Activated CD8-positive, alpha-beta memory T cell treated with anti-CD3 and anti-CD28 coated beads, Interleukin-2, amount 50 U/mL, for 48 hours (primary cell): ENCODE measurements at regions not wholly inside any gene's neighbourhood (a gene's known extent, or its start where the extent isn't known, plus 50 kb on each side); places are given as distances from the start of the nearest gene placed in this dataset.
"Not testable (repeated sequence)": the region's sequence is repeated elsewhere in the genome, so short reads cannot be mapped to it uniquely, and the experiment has no call there.

ENCODE experiments used
- DNase-seq: peaks from one replicate; pipeline ENCODE4 v3.0.0-alpha.2; 2020

GRCh38 chr10:9339716-9340115 is 1285.2 kb downstream of the GATA3 start:
- no peak for DNase-seq

GRCh38 chr10:9342885-9343570 is 1288.5 kb downstream of the GATA3 start:
- DNase-seq, result no peak

GRCh38 chr10:9347933-9348332 is 1293.4 kb downstream of the GATA3 start:
- DNase-seq, result not testable (repeated sequence)

GRCh38 chr10:9357471-9357870 is 1303.0 kb downstream of the GATA3 start:
- DNase-seq, result no peak

DNA sequence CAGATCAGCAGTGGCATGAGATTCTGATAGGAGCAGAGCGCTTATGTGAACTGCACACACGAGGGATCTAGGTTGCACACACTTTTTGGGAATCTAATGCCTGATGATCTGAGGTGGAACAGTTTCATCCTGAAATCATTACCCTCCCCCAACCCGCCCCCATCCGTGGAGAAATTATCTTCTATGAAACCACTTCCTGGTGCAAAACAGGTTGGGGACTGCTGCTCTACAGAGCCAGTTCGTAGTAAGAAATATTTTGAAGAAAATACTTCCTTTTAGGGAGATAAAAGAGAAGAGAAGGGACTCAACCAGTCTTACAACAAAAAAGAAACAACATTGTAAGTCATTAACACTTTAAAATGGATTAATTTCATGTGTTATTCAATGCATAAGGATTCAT is 1308.2 kb downstream of the GATA3 start:
- DNase-seq, result no peak

- no peak for DNase-seq
Observed at GRCh38 chr10:9379183-9379582, 1324.7 kb downstream of the GATA3 start.

DNA sequence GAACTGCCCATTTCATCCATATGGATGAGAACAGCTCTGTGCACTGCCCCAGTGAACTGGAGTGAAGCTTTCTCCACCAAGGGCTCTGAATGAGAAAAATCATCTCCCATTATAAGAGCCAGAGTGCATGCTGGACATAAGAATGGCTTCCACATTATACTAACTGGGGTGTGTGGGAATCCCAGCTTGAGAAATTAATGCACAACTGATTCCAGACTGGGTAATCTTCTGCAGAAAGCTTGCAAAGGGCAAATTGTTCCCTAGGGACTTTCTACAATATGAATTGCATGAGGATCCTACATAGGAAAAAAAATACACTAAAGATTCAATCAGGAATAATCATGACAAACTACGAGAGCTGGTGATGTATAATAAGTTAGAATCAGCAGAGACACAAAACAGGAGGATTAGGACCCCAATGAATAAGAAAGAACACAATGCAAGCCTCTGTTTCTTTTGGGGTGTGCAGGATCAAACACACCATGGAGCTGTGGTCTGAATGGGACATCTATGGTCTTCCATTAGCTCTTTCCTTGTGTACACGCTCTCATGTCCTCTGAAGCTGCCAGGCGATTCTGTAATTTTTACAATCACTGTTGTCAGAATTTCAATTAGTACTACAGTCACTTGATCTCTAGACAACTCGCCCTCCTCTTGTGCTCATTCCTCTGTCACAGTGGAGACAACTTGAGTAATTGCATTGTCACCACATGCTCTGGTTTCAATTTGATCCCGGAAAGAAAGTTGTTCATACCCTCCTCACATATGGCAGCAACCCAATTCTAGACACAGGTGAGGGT is 1327.4 kb downstream of the GATA3 start:
- no peak for DNase-seq

DNA sequence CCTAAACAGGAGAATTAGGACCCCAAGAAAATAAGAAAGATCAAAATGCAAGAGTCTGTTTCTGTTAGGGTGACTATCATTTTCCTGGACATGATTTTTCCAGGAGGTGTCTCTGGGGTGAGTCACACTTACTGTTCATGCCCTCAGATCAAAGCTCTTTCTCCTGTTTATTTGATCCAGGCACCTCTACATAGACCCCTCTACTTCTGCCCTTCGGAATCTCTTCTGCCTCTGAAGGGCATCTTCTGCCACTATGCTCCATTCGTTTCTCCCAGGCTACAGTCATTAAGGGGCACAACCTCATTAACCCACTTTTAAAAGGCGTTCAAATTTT is 1328.0 kb downstream of the GATA3 start:
- no peak for DNase-seq

DNA sequence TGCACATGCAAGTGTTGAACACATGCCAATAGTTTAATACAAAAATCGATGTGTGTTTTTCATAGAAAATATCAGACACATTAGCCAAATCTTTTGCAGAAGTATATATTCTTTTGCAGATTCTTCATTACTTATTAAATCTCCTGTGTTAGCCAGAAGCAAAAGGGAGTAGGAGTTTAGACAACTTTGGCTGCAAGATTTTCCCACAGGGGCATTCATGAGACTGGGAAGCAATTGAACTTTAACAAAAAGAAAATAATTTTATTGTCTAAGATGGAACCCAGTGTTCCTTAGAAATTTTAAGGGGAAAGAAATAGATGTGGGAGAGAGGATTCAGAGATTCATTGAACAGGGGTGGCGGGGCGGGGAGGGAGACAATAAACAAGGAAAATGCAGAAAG is 1336.0 kb downstream of the GATA3 start:
- no peak for DNase-seq

- DNase-seq, result no peak
Observed at GRCh38 chr10:9399275-9399983, 1344.9 kb downstream of the GATA3 start.

DNA sequence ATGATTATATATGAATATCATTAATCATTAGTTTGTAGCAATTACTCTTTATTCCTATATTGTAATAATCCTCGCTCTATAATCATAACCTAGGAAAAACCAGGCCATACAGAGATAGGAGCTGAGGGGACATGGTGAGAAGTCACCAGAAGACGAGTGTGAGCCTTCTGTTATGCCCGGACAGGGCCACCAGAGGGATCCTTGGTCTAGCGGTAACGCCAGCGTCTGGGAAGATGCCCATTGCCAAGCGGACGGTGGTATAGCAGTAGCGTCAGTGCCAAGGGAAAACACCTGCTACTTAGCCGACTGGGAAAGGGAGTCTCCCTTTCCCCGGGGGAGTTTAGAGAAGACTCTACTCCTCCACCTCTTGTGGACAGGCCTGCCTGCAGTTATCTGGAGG is 1347.6 kb downstream of the GATA3 start:
- DNase-seq, result not testable (repeated sequence)

- not testable (repeated sequence) for DNase-seq
Observed at GRCh38 chr10:9402507-9403195, 1348.2 kb downstream of the GATA3 start.

DNA sequence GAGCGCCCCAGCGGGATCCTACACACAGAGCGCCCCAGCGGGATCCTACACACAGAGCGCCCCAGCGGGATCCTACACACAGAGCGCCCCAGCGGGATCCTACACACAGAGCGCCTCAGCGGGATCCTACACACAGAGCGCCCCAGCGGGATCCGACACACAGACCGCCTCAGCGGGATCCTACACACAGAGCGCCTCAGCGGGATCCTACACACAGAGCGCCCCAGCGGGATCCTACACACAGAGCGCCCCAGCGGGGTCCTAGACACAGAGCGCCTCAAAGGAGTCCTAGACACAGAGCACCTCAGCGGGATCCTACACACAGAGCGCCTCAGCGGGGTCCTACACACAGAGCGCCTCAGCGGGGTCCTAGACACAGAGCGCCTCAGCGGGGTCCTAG is 1352.7 kb downstream of the GATA3 start:
- not testable (repeated sequence) for DNase-seq

- DNase-seq, result no peak
Observed at GRCh38 chr10:9416331-9416730, 1361.8 kb downstream of the GATA3 start.

DNA sequence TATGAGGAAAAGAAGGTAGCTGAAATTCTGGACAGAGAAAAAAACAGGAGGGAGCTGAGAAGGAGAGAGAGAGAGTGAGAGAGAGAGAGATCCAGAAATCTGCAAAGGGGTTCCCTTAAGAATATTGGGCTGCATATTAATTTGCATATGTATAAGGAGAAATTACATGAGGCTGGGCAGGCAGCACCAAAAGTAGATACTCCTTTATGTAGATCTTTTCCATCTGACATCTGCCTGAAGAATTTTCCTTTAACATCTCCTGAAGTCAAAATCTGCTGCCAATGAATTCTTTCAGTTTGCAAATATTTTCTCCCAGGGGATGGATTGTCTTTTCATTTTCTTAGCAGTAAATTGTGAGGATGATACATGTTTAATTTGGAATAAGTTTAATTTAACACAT is 1365.3 kb downstream of the GATA3 start:
- no peak for DNase-seq

DNA sequence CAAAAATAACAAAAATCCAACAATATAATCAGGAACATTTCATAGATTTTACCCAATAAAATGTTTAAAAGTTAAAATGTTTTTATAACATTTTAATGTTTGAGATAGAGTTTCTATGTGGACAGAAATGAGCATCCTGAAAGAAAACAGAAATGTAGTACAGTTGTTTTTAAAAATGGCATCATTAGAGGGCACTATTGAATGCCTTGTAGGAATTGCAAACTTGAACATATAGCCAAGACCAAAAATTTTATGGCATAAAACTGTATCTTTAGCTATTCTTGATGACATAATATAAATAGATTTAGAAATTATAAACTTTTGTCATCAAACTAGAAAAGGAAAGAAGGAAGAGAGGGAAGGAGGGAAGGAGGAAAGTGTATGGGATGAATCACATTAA is 1372.7 kb downstream of the GATA3 start:
- DNase-seq, result no peak

DNA sequence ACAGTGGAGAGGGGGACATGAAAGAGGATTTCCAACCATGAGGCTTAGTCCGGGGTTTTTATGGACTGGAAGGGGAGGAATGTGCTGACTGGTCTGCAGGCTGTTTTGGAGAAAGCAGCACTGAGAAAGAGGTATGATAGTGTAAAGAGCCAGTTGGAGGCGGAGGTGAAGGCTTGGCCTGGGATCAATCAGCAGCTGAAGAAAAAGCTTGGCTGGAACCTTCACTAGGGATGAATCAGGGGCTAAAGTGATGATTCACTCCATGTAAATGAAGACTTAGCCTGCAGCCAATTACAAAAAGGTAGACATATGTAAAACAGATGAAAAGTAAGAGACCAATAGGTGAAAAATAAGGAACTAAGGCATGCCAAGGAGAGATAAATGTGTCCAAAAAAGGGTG is 1382.6 kb downstream of the GATA3 start:
- no peak for DNase-seq

DNA sequence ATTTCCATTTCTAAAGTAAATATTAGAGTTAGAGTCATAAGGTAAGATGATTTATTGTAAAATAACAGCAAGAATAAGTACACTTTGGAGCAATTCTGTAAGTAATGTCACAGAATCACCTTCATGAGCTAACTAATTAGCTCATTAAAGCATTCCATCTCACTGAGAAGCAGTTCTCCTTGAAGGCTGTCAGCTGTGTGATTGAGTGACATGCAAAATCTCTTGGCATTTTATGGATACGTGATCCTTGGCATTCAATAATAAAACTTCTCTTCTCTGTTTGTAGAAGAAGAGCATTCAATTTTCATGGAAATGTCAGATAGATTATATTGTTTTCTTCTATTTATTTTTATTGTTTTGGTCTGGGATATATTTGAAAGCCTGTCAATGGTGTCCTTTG is 1389.3 kb downstream of the GATA3 start:
- DNase-seq, result no peak

GRCh38 chr10:9449530-9449929 is 1395.0 kb downstream of the GATA3 start:
- no peak for DNase-seq

GRCh38 chr10:9450801-9451200 is 1396.3 kb downstream of the GATA3 start:
- DNase-seq, result no peak

DNA sequence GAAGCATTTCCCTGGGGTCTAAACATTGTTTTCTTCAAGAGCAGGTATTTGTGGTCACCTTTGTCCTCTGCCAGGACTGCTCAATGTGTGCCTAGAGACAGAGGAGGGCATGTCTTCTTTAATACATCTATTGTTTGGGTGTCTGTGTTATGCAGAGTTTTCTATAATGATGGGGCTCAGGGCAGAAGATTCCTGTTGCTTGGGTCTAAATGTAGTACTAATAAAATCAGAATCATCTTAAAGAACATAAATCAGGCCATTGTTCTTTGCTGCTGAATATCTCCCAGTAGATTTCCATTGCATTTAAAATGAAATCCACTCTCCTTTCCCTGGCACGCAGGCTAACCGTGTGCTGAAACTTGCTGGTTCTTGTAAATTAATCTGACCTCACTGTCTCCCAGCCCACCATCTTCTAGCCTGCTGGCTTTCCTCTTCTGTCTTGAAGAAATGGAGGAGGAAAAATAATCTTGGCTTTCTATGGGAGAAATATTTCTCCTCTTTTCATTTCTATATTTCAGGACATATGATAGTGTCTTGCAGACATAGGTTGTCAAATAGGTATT is 1396.8 kb downstream of the GATA3 start:
- DNase-seq, result no peak

DNA sequence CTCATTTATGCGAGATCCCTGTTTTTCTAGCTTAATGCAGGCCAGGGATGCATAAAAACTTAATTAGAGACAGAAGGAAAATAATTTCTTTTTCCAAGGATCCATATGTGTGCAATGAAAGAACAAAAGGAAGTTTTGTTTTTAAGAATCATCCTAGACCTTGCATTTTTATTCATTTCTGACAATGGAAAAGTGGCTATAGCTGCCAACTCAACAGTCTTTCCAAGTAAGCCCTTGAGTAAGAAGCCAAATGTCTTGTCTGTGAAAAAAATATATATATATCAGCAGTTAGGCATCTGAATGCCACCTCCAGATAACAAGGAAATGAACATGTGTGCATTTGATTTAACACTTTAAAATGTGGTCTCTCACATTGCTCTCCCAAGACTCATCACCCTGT is 1397.6 kb downstream of the GATA3 start:
- no peak for DNase-seq

DNA sequence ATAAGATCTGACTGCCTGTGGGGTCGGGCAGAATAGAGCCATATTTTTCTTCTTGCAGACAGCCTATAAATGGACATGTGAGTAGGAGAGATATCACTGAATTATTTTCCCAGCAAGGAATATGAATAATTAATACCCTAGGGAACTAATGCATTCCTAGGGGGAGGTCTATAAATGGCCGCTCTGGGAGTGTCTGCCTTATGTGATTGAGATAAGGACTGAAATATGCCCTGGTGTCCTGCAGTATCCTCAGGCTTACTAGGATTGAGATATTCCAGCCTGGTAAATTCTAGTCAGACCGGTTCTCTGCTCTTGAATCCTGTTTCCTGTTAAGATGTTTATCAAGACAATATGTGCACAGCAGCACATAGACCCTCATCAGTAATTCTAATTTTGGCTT is 1399.4 kb downstream of the GATA3 start:
- not testable (repeated sequence) for DNase-seq
